Epithelial cell of esophagus (primary cell): ENCODE measurements at regions not wholly inside any gene's neighbourhood (a gene's known extent, or its start where the extent isn't known, plus 50 kb on each side); places are given as distances from the start of the nearest gene placed in this dataset.

ENCODE experiments used
- DNase-seq: peaks from one replicate; pipeline ENCODE4 v3.0.0; 2010; ENCODE audit warnings: low read depth
- H3K4me3 ChIP-seq: 2 replicates; pipeline ENCODE4 v1.5.1; 2011; ENCODE audit warnings: mild to moderate bottlenecking, low read length, control low read depth
- CTCF ChIP-seq: IDR thresholded peaks from 2 replicates; pipeline ENCODE4 v1.5.1; 2011; ENCODE audit warnings: low read depth, mild to moderate bottlenecking, low read length, control low read depth, inconsistent platforms; ENCODE audit not compliant: insufficient read depth; ENCODE audit errors: missing control alignments

GRCh38 chr1:157277913-157278312 is 139.7 kb upstream of the ETV3 start:
- DNase-seq: no peak
- no peak overlapping the region for H3K4me3 ChIP-seq
- TF ChIP-seq CTCF: no peak

GRCh38 chr1:157277281-157277680 is 139.1 kb upstream of the ETV3 start:
- no peak overlapping the region for H3K4me3 ChIP-seq
- no peak for TF ChIP-seq CTCF
- no peak for DNase-seq

- peak; percentile 39 for DNase-seq
- H3K4me3 ChIP-seq: no peak overlapping the region
- no peak for TF ChIP-seq CTCF
Observed at GRCh38 chr1:157274698-157275534, 136.7 kb upstream of the ETV3 start.

- DNase-seq: no peak
- no peak for TF ChIP-seq CTCF
Observed at GRCh38 chr1:157272729-157273524, 134.7 kb upstream of the ETV3 start.

GRCh38 chr1:157272264-157272663 is 134.1 kb upstream of the ETV3 start:
- no peak for DNase-seq
- no peak for TF ChIP-seq CTCF
- H3K4me3 ChIP-seq: no peak overlapping the region

More at GRCh38 chr1:157272729-157273524, 134.7 kb upstream of the ETV3 start:
- no peak overlapping the region for H3K4me3 ChIP-seq

GRCh38 chr1:157270705-157271274 is 132.6 kb upstream of the ETV3 start:
- no peak overlapping the region for H3K4me3 ChIP-seq
- DNase-seq: no peak

More at GRCh38 chr1:157270705-157271274, 132.6 kb upstream of the ETV3 start:
- TF ChIP-seq CTCF: no peak
